ENCODE measurements at regions not wholly inside any gene's neighbourhood (a gene's known extent, or its start where the extent isn't known, plus 50 kb on each side); places are given as distances from the start of the nearest gene placed in this dataset.

- TF ChIP-seq, protein P1, sequence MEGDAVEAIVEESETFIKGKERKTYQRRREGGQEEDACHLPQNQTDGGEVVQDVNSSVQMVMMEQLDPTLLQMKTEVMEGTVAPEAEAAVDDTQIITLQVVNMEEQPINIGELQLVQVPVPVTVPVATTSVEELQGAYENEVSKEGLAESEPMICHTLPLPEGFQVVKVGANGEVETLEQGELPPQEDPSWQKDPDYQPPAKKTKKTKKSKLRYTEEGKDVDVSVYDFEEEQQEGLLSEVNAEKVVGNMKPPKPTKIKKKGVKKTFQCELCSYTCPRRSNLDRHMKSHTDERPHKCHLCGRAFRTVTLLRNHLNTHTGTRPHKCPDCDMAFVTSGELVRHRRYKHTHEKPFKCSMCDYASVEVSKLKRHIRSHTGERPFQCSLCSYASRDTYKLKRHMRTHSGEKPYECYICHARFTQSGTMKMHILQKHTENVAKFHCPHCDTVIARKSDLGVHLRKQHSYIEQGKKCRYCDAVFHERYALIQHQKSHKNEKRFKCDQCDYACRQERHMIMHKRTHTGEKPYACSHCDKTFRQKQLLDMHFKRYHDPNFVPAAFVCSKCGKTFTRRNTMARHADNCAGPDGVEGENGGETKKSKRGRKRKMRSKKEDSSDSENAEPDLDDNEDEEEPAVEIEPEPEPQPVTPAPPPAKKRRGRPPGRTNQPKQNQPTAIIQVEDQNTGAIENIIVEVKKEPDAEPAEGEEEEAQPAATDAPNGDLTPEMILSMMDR (IDR thresholded peaks at IDR 0.05): no peak
- TF ChIP-seq EP300 (IDR thresholded peaks at IDR 0.05; ENCODE audit: borderline replicate concordance in 1 of 2, low read depth in 1 of 2, low read length in 1 of 2): no peak
- TF ChIP-seq RXRA (IDR thresholded peaks at IDR 0.05; ENCODE audit: borderline replicate concordance, low read depth): no peak
- TF ChIP-seq RCOR1 (IDR thresholded peaks at IDR 0.05; ENCODE audit: low read length): no peak
- TF ChIP-seq REST (IDR thresholded peaks at IDR 0.05; ENCODE audit: low read depth, low read length): no peak
- no peak for TF ChIP-seq CHD2 (IDR thresholded peaks at IDR 0.05; ENCODE audit: low read length, partially characterized antibody)
- TF ChIP-seq FOXM1 (IDR thresholded peaks at IDR 0.05; ENCODE audit: low read depth): no peak
- TF ChIP-seq RAD21 (IDR thresholded peaks at IDR 0.05; ENCODE audit: low read length): no peak
- no peak for TF ChIP-seq EZH2phosphoT487 (IDR thresholded peaks at IDR 0.05; ENCODE audit: borderline replicate concordance, low read depth)
Measured at GRCh38 chr6:63023726-63024125, 187.5 kb upstream of the FKBP1C start.

Data from SK-N-SH (cell line).